HG02610 (cell line): ENCODE measurements at regions not wholly inside any gene's neighbourhood (a gene's known extent, or its start where the extent isn't known, plus 50 kb on each side); places are given as distances from the start of the nearest gene placed in this dataset.

Source experiments
- ATAC-seq: cut with Tn5 transposase; IDR thresholded peaks from one replicate; pipeline ENCODE4 v1.9.1; 2021; ENCODE audit warnings: mild to moderate bottlenecking, moderate library complexity; ENCODE audit not compliant: unreplicated experiment

GRCh38 chr4:135605076-135605475 is 1403.5 kb upstream of the PABPC4L start:
- no peak for ATAC-seq

DNA sequence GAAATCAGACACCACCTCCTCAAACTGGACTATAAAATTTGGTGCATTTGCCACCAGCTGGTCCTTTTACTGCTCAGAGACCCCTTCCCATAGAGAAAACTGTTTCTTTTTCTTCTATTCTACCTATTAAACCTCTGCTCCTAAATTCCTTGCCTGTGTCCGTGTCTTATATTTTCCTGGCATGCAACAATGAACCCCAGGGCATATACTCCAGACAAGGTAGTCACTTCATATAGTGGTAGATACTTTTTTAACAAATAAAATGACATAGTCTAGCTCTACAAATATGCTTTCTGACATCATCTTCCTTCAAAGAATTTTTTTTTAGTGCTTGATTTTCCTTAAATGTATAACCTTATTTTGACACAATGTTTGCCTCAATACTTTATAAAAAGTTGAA is 1402.9 kb upstream of the PABPC4L start:
- ATAC-seq: no peak

DNA sequence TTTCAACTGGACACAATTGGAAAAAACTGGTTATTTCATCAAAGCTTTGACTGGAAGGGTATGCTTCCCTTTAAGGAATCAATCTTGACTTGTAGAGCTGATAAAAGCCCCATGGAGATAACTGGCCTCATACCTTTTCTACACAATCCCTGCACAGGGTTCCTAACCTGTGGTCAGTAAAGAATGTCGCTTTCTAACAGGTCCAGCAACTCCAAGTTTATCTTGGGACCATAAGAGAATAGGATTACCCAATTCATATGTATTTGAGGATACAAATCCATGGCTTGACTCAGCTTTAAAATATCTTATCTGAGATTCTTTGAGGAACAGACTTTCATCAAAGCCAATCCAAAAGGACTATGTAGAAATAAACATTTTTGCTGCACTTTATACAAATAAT is 1399.8 kb upstream of the PABPC4L start:
- ATAC-seq: no peak

DNA sequence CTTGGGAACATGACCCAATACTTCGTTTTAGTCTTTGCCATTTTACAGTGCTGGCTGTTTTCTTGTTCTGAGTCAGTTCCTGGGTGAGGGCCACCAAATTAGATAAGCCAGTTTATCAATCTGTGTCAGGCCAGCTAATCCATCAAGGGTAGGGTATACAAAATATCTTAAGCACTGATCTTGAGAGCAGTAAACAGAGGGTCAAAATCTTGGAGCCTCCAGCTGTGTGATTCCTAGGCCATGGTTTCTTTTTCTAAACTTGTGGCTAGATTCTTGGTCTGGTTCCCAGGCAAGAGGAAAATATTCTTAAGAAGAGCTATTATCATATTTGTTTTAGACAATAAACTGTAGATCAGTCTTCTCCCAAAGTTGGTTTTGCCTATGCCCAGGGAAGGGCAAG is 1396.6 kb upstream of the PABPC4L start:
- ATAC-seq: no peak

GRCh38 chr4:135594521-135594920 is 1392.9 kb upstream of the PABPC4L start:
- ATAC-seq: no peak

GRCh38 chr4:135575041-135575440 is 1373.5 kb upstream of the PABPC4L start:
- no peak for ATAC-seq

GRCh38 chr4:135573251-135573650 is 1371.7 kb upstream of the PABPC4L start:
- no peak for ATAC-seq

GRCh38 chr4:135564090-135564489 is 1362.5 kb upstream of the PABPC4L start:
- ATAC-seq: no peak

- no peak for ATAC-seq
These were observed 1351.6 kb upstream of the PABPC4L start for GRCh38 chr4:135553213-135553612.

DNA sequence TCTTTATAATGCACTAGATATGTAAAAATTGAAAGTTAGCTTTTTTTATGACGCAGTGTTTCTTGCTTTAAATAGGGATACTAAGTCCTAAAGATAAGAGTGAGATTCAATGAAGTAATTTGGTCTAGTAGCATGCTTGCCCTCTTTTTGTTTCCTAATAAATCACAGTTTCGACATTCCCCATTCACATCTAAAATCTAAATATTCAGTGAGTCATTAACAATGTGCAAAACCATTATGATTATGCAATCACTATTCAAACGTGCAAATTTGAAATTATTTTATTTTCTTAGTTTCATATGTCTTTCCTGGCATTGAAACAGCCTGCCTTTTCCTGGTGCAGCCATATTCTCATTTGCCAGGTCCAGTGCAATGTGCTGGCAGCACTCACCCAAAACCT is 1350.5 kb upstream of the PABPC4L start:
- no peak for ATAC-seq

DNA sequence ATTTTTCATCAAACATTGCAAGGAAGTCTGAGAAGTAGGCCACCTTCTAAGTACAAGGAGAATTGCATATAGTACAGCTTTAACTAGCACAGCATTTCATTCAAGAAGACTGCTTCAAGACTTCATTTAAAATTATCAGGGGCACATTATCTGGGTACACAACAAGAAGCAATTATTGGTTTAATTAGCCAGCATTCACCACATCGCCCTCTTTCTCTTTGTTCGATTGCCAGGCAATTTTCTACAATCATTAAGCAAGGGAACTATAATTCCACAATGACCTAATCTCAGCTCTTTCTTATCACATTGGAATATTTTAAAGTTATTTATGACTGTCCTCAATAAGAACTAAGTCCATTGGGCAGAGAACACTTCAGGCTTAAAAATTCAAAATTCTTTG is 1347.1 kb upstream of the PABPC4L start:
- ATAC-seq: no peak

GRCh38 chr4:135545616-135546317 is 1344.2 kb upstream of the PABPC4L start:
- no peak for ATAC-seq

DNA sequence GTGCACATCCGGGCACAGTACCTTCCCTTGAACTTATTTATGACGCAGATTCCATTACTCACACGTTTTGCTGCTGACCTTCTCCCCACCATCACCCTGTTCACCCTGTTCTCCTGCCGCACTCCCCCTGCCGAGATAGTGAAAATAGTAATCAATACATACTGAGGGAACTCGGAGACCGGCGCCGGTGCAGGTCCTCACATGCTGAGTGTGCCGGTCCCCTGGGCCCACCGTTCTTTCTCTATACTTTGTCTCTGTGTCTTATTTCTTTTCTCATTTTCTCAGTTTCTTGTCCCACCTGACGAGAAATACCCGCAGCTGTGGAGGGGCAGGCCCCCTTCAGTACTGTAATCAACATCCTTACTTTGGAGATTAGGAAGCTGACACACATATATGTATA is 1337.1 kb upstream of the PABPC4L start:
- no peak for ATAC-seq

GRCh38 chr4:135533053-135533452 is 1331.5 kb upstream of the PABPC4L start:
- ATAC-seq: no peak

GRCh38 chr4:135532132-135532531 is 1330.5 kb upstream of the PABPC4L start:
- no peak for ATAC-seq

GRCh38 chr4:135515295-135515694 is 1313.7 kb upstream of the PABPC4L start:
- no peak for ATAC-seq

DNA sequence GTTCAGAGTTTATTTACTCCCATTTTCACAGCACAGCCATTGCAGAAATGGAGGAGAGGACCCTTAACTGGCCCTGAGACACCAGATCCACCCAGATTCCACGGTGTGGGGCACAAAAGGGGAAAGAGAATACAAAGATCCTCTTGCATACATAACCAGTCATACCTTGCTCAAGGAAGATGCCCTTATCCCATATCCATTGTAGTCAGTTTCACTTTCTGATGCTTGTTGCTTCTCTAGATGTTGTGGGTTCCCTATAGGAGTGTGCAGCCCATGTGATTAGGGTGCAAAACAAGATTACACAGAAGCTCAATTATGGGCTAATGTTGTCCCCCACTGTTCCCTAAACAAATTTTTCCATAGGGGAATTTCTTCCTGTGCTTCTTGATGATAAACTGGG is 1309.0 kb upstream of the PABPC4L start:
- no peak for ATAC-seq

GRCh38 chr4:135508006-135508714 is 1306.6 kb upstream of the PABPC4L start:
- no peak for ATAC-seq

DNA sequence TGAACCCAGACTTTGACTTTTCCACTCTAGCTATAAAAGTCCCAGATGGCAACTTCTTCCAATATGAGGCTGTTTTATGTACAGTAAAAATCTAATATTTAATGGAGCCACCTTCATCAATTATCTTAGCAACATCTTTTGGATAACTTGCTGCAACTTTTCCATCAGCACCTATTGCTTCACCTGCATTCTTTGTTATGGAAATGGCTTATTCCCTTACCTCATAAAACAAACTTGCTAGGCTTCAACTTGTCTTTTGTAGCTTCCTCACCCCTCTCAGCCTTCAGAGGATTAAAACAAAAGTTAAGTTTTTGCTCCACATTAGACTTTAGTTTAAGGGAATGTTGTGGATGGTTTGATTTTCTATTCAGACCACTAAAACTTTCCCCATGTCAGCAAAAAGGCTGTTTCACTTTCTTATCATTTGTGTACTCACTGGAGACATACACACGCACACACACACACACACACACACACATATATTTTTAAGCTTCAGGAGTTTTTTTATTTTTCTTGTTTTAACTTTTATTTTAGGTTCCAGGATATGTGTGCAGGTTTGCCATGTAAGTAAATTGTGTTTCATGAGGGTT is 1296.1 kb upstream of the PABPC4L start:
- ATAC-seq: no peak

DNA sequence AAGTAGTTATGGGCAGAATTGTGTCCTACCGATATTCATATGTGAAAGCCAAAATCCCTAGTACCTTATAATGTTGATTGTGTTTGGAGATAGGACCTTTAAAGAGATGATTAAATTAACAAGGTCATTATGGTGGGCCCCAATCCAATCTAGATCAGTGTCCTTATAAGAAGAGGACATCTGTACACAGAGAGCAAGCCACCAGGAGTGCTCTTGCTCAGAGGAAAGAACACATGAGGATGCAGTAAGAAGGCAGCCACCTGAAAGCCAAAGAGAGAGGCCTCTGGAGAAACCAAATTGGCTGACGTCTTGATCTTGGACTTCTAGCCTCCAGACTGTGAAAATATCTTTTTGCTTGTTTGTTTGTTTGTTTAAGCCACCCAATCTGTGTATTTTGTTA is 1290.8 kb upstream of the PABPC4L start:
- ATAC-seq: no peak

GRCh38 chr4:135485371-135485770 is 1283.8 kb upstream of the PABPC4L start:
- no peak for ATAC-seq

- ATAC-seq: no peak
These were observed 1274.7 kb upstream of the PABPC4L start for GRCh38 chr4:135476272-135476671.
